Mesendoderm (in vitro differentiated cells): ENCODE measurements at regions not wholly inside any gene's neighbourhood (a gene's known extent, or its start where the extent isn't known, plus 50 kb on each side); places are given as distances from the start of the nearest gene placed in this dataset.
"Not testable (repeated sequence)": the region's sequence is repeated elsewhere in the genome, so short reads cannot be mapped to it uniquely, and the experiment has no call there.

Experiments used
- DNase-seq: peaks from one replicate; pipeline ENCODE4 v3.0.0; 2013
- H2AK5ac ChIP-seq: 2 replicates; pipeline ENCODE4 v1.6.1; 2013; ENCODE audit warnings: low read length, inconsistent platforms
- H2BK120ac ChIP-seq: 2 replicates; pipeline ENCODE4 v1.6.1; 2013; ENCODE audit warnings: low read depth, mild to moderate bottlenecking, low read length, moderate library complexity, mixed read lengths
- H2BK15ac ChIP-seq: replicated peaks from 2 replicates; pipeline ENCODE4 v1.6.1; 2013; ENCODE audit warnings: low read depth, mild to moderate bottlenecking, moderate library complexity
- H2BK5ac ChIP-seq: 2 replicates; pipeline ENCODE4 v1.6.1; 2013; ENCODE audit warnings: low read length, inconsistent platforms
- H3K18ac ChIP-seq: 2 replicates; pipeline ENCODE4 v1.6.1; 2013; ENCODE audit warnings: mild to moderate bottlenecking, low read length, mixed read lengths
- H3K23ac ChIP-seq: one replicate; pipeline ENCODE4 v1.6.1; 2013; ENCODE audit warnings: low read length
- H3K27ac ChIP-seq: 2 replicates; pipeline ENCODE4 v1.5.1; 2013; ENCODE audit warnings: low read depth, mild to moderate bottlenecking, inconsistent platforms, low read length, moderate library complexity
- H3K27me3 ChIP-seq: 2 replicates; pipeline ENCODE4 v1.6.1; 2013; ENCODE audit warnings: low read length, control low read depth, mild to moderate bottlenecking, inconsistent platforms; ENCODE audit not compliant: insufficient read depth, poor library complexity
- H3K36me3 ChIP-seq: 2 replicates; pipeline ENCODE4 v1.6.1; 2013; ENCODE audit warnings: low read length, inconsistent platforms; ENCODE audit not compliant: control insufficient read depth, insufficient read depth
- H3K4ac ChIP-seq: one replicate; pipeline ENCODE4 v1.6.1; 2013; ENCODE audit warnings: low read depth, mild to moderate bottlenecking, low read length, moderate library complexity
- H3K4me1 ChIP-seq: 2 replicates; pipeline ENCODE4 v1.6.1; 2013; ENCODE audit warnings: low read depth, low read length, inconsistent platforms; ENCODE audit not compliant: control insufficient read depth
- H3K4me2 ChIP-seq: 2 replicates; pipeline ENCODE4 v1.6.1; 2013; ENCODE audit warnings: low read length
- H3K4me3 ChIP-seq: 2 replicates; pipeline ENCODE4 v1.5.1; 2013; ENCODE audit warnings: mild to moderate bottlenecking, low read length
- H3K56ac ChIP-seq: one replicate; pipeline ENCODE4 v1.6.1; 2013; ENCODE audit warnings: low read length
- H3K79me1 ChIP-seq: 2 replicates; pipeline ENCODE4 v1.6.1; 2013; ENCODE audit warnings: low read length, inconsistent platforms
- H3K79me2 ChIP-seq: 2 replicates; pipeline ENCODE4 v1.6.1; 2013; ENCODE audit warnings: mild to moderate bottlenecking, low read length; ENCODE audit not compliant: control insufficient read depth, insufficient read depth
- H3K9ac ChIP-seq: 2 replicates; pipeline ENCODE4 v1.6.1; 2013; ENCODE audit warnings: low read length, inconsistent platforms
- H4K5ac ChIP-seq: one replicate; pipeline ENCODE4 v1.6.1; 2013; ENCODE audit warnings: low read length
- H4K8ac ChIP-seq: one replicate; pipeline ENCODE4 v1.6.1; 2013; ENCODE audit warnings: low read depth, mild to moderate bottlenecking, control low read depth, low read length, moderate library complexity
- WGBS: extraction: QIAGEN DNeasy Blood & Tissue Kit; methylation state at CpG from one replicate; pipeline ENCODE4 v1.1.7; 2013; ENCODE audit warnings: low lambda C conversion rate, missing lambda C conversion rate; ENCODE audit not compliant: insufficient coverage; ENCODE audit errors: extremely low coverage; 5-methylcytosine and 5-hydroxymethylcytosine counted together

- Histone ChIP-seq H3K36me3 (no peaks in the 10 kb centered on the region), H4K8ac (no peak overlapping the region), H2BK120ac (no peak overlapping the region), H3K23ac (no peak overlapping the region), H2AK5ac (no peak overlapping the region), H3K79me1 (no peaks in the 10 kb centered on the region), H3K18ac (no peak overlapping the region), H4K5ac (no peak overlapping the region), H3K79me2 (no peaks in the 10 kb centered on the region), H3K4me2 (no peak overlapping the region), H3K56ac (no peak overlapping the region), H3K4me3 (no peak overlapping the region), H2BK15ac (no peak overlapping the region), H3K27ac (no peak overlapping the region), H3K4me1 (no peaks in the 10 kb centered on the region), H2BK5ac (no peak overlapping the region), H3K4ac (no peak overlapping the region), H3K27me3 (no peaks in the 10 kb centered on the region), H3K9ac (no peak overlapping the region)
- WGBS: no CpG with 5 or more reads among the region's 2 CpGs
- DNase-seq: no peak
Observed at GRCh38 chr6:85913001-85913400, 270.3 kb upstream of the SYNCRIP start.

GRCh38 chr6:85912582-85912981 is 269.9 kb upstream of the SYNCRIP start:
- H2BK15ac ChIP-seq: no peak overlapping the region
- no peak overlapping the region for H3K27ac ChIP-seq
- H4K5ac ChIP-seq: no peak overlapping the region
- H4K8ac ChIP-seq: no peak overlapping the region
- H3K4me2 ChIP-seq: no peak overlapping the region
- no peak overlapping the region for H3K56ac ChIP-seq
- no peaks in the 10 kb centered on the region for H3K4me1 ChIP-seq
- no peaks in the 10 kb centered on the region for H3K27me3 ChIP-seq
- no peak overlapping the region for H2BK5ac ChIP-seq
- H3K36me3 ChIP-seq: no peaks in the 10 kb centered on the region
- H3K9ac ChIP-seq: no peak overlapping the region
- H3K18ac ChIP-seq: no peak overlapping the region
- no peak overlapping the region for H3K4me3 ChIP-seq
- WGBS: no CpG with 5 or more reads among the region's 3 CpGs
- H3K79me1 ChIP-seq: no peaks in the 10 kb centered on the region
- no peak overlapping the region for H2AK5ac ChIP-seq
- H3K4ac ChIP-seq: no peak overlapping the region
- H2BK120ac ChIP-seq: no peak overlapping the region
- DNase-seq: no peak
- H3K79me2 ChIP-seq: no peaks in the 10 kb centered on the region
- H3K23ac ChIP-seq: no peak overlapping the region

DNA sequence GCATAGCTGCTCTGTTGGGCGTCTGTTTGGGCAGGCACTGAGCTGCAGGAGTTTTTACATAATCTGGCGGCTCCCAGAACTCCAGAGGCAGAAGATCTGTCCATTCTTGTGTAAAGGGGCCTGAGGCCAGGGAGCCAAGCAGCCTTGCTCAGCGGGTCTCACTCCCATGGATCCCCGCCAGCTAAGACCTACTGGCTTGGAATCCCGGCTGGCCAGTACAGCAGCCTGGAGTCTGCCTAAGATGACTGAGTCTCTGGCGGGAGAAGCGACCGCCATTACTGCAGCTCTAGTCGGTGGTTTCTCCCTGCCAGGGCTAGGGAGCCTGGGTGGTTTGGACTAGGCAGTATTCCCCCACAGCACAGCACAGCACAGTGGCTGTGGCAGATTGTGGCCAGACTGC is 268.4 kb upstream of the SYNCRIP start:
- no peak for DNase-seq
- H3K18ac ChIP-seq: no peak overlapping the region
- H3K27ac ChIP-seq: no peak overlapping the region
- H3K56ac ChIP-seq: no peak overlapping the region
- no peak overlapping the region for H2BK15ac ChIP-seq
- H3K4me3 ChIP-seq: no peak overlapping the region
- H2AK5ac ChIP-seq: no peak overlapping the region
- no peaks in the 10 kb centered on the region for H3K79me2 ChIP-seq
- H2BK5ac ChIP-seq: no peak overlapping the region
- no peaks in the 10 kb centered on the region for H3K79me1 ChIP-seq
- H4K5ac ChIP-seq: no peak overlapping the region
- H3K27me3 ChIP-seq: no peaks in the 10 kb centered on the region
- no CpG with 5 or more reads among the region's 9 CpGs for WGBS
- H3K4ac ChIP-seq: no peak overlapping the region
- H3K4me2 ChIP-seq: no peak overlapping the region
- no peak overlapping the region for H3K23ac ChIP-seq
- no peak overlapping the region for H3K9ac ChIP-seq
- H3K36me3 ChIP-seq: no peaks in the 10 kb centered on the region
- no peak overlapping the region for H2BK120ac ChIP-seq
- H4K8ac ChIP-seq: no peak overlapping the region
- H3K4me1 ChIP-seq: no peaks in the 10 kb centered on the region

- H3K27ac ChIP-seq, H3K79me2 ChIP-seq, H3K4me1 ChIP-seq, H3K18ac ChIP-seq, H2BK15ac ChIP-seq, H3K9ac ChIP-seq, H3K4ac ChIP-seq, H3K23ac ChIP-seq, H2BK120ac ChIP-seq, DNase-seq, H2AK5ac ChIP-seq, H3K4me2 ChIP-seq, H3K56ac ChIP-seq, H4K5ac ChIP-seq, H3K4me3 ChIP-seq, H3K79me1 ChIP-seq, H2BK5ac ChIP-seq, H3K27me3 ChIP-seq, H4K8ac ChIP-seq, H3K36me3 ChIP-seq: not testable (repeated sequence)
- no CpG with 5 or more reads among the region's 4 CpGs for WGBS
Observed at GRCh38 chr6:85908120-85908519, 265.4 kb upstream of the SYNCRIP start.

DNA sequence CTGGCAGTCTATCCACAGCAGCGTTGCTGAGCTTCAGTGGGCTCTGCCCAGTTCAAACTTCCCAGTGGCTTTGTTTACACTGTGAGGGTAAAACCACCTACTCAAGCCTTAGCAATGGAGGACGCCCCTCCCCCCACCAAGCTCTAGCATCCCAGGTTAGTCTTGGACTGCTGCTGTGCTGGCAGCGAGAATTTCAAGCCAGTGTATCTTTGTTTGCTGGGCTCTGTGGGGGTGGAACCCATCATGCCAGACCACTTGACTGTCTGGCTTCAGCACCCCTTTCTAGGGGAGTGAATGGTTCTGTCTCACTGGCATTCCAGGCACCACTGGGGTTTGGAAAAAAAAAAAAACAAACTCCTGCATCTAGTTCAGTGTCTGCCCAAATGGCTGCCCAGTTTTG is 249.7 kb upstream of the SYNCRIP start:
- no peaks in the 10 kb centered on the region for H3K79me1 ChIP-seq
- no peak overlapping the region for H2BK15ac ChIP-seq
- H3K18ac ChIP-seq: no peak overlapping the region
- no peak overlapping the region for H2BK120ac ChIP-seq
- H3K4me3 ChIP-seq: no peak overlapping the region
- H2AK5ac ChIP-seq: no peak overlapping the region
- H3K36me3 ChIP-seq: no peaks in the 10 kb centered on the region
- H3K4me1 ChIP-seq: no peaks in the 10 kb centered on the region
- no peak overlapping the region for H4K8ac ChIP-seq
- no peak overlapping the region for H3K9ac ChIP-seq
- no peak overlapping the region for H3K4ac ChIP-seq
- no peak overlapping the region for H3K56ac ChIP-seq
- H2BK5ac ChIP-seq: no peak overlapping the region
- no peak overlapping the region for H3K27ac ChIP-seq
- H4K5ac ChIP-seq: no peak overlapping the region
- no CpG with 5 or more reads among the region's 3 CpGs for WGBS
- no peaks in the 10 kb centered on the region for H3K79me2 ChIP-seq
- H3K23ac ChIP-seq: no peak overlapping the region
- DNase-seq: peak; percentile 38
- no peak overlapping the region for H3K4me2 ChIP-seq
- no peaks in the 10 kb centered on the region for H3K27me3 ChIP-seq

GRCh38 chr6:85887461-85887860 is 244.8 kb upstream of the SYNCRIP start:
- no peaks in the 10 kb centered on the region for H3K4me1 ChIP-seq
- H2BK15ac ChIP-seq: no peak overlapping the region
- no peaks in the 10 kb centered on the region for H3K36me3 ChIP-seq
- no peak overlapping the region for H3K56ac ChIP-seq
- no peak overlapping the region for H3K4me3 ChIP-seq
- no peak overlapping the region for H4K8ac ChIP-seq
- DNase-seq: no peak
- H3K4ac ChIP-seq: no peak overlapping the region
- no peak overlapping the region for H2BK120ac ChIP-seq
- H2AK5ac ChIP-seq: no peak overlapping the region
- H3K27ac ChIP-seq: no peak overlapping the region
- no peak overlapping the region for H3K18ac ChIP-seq
- H2BK5ac ChIP-seq: no peak overlapping the region
- H4K5ac ChIP-seq: no peak overlapping the region
- no peaks in the 10 kb centered on the region for H3K79me1 ChIP-seq
- H3K27me3 ChIP-seq: no peaks in the 10 kb centered on the region
- H3K23ac ChIP-seq: no peak overlapping the region
- H3K4me2 ChIP-seq: no peak overlapping the region
- no peak overlapping the region for H3K9ac ChIP-seq
- no peaks in the 10 kb centered on the region for H3K79me2 ChIP-seq
